ENCODE measurements at regions not wholly inside any gene's neighbourhood (a gene's known extent, or its start where the extent isn't known, plus 50 kb on each side); places are given as distances from the start of the nearest gene placed in this dataset.

DNA sequence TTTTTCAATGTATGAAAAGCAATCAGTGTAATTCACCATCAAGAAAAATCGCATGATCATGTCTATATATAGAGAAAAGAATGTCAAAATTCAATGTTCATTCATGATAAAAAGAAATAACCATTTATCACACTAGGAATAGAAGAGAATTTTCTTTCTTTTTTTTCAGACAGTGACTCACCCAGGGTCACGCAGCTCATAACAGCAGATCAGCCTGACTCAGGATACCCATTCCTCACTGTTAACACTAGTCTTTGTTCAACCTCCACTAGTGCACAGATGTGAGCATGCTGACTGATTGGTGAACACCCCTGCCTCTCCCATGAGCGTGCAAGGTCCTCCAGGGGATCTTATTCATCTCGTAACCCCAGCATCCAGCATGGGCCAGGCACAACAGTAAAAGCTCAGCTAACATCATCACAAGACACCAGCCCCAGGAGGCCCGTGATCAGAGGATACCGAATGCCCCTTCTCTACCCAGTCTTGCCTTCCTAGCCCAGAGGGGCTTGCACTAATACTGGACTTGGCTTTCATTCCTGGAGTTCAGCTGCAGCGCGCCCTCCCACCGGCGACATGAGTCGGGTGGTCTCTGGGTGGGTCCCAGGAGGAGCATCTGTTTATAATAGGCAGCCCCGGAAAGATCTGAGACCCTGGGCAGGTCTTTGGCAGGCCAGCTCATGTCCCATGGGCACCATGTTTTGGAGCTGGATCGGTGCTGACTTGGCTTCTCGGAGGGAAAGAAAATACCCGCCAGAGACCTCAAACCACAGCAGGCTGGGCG lies 539.5 kb upstream of the SLC10A2 start:
- TF ChIP-seq, protein P1, sequence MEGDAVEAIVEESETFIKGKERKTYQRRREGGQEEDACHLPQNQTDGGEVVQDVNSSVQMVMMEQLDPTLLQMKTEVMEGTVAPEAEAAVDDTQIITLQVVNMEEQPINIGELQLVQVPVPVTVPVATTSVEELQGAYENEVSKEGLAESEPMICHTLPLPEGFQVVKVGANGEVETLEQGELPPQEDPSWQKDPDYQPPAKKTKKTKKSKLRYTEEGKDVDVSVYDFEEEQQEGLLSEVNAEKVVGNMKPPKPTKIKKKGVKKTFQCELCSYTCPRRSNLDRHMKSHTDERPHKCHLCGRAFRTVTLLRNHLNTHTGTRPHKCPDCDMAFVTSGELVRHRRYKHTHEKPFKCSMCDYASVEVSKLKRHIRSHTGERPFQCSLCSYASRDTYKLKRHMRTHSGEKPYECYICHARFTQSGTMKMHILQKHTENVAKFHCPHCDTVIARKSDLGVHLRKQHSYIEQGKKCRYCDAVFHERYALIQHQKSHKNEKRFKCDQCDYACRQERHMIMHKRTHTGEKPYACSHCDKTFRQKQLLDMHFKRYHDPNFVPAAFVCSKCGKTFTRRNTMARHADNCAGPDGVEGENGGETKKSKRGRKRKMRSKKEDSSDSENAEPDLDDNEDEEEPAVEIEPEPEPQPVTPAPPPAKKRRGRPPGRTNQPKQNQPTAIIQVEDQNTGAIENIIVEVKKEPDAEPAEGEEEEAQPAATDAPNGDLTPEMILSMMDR (conservative IDR thresholded peaks at IDR 0.05; ENCODE audit: low read depth, low read length) = no peak
- TF ChIP-seq EZH2 (IDR thresholded peaks at IDR 0.05; ENCODE audit: low read length, unreplicated experiment) = no peak
- no peak for TF ChIP-seq EZH2phosphoT487 (IDR thresholded peaks at IDR 0.05; ENCODE audit: borderline replicate concordance, low read length)
